HFFc6 (cell line): ENCODE measurements at regions not wholly inside any gene's neighbourhood (a gene's known extent, or its start where the extent isn't known, plus 50 kb on each side); places are given as distances from the start of the nearest gene placed in this dataset.
A peak's percentile ranks its signal among the peaks of the same experiment; 100 is the strongest.

Source experiments
- DNase-seq: peaks from one replicate; pipeline ENCODE4 v3.0.0-alpha.2; 2018
- H3K27ac Mint-ChIP-seq: 2 replicates; pipeline ENCODE4 v1.8.0; 2020; ENCODE audit warnings: mild to moderate bottlenecking, mixed read lengths
- H3K27me3 Mint-ChIP-seq: 2 replicates; pipeline ENCODE4 v1.8.0; 2021; ENCODE audit warnings: mild to moderate bottlenecking, moderate library complexity, mixed read lengths; ENCODE audit not compliant: insufficient read depth
- H3K36me3 Mint-ChIP-seq: 2 replicates; pipeline ENCODE4 v1.8.0; 2021; ENCODE audit warnings: low read depth, mixed read lengths
- H3K4me1 Mint-ChIP-seq: 2 replicates; pipeline ENCODE4 v1.8.0; 2020; ENCODE audit warnings: low read depth, mixed read lengths
- H3K4me3 Mint-ChIP-seq: 2 replicates; pipeline ENCODE4 v1.8.0; 2020; ENCODE audit warnings: mild to moderate bottlenecking, moderate library complexity, mixed read lengths
- H3K9me3 Mint-ChIP-seq: 2 replicates; pipeline ENCODE4 v1.8.0; 2020; ENCODE audit warnings: mild to moderate bottlenecking, mixed read lengths
- TF ChIP-seq, protein P1 (sequence below): fragments of 200-600 bp; sonication (generic); IDR thresholded peaks from 2 replicates; pipeline ENCODE4 v1.5.0; 2021; ENCODE audit warnings: antibody characterized with exemption, mild to moderate bottlenecking

DNA sequence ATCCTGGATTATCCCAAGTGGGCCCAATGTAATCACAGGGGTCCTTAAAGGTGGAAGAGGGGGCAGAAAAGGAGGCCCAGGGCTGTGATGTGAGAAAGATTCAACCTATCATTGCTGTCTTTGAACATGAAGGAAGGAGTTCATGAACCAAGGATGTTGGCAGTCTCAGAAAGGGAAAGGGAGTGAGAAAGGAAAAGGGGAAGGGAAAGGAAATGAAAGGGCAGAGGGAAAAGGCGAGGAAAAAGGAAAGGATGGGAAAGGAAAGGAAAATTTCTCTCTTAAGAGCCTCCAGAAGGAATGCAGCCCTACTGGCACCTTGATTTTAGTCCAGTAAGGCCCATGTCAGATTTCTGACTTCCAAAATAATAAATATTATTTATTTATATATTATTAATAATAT is 687.8 kb downstream of the COL12A1 start:
- Mint-ChIP-seq H3K9me3 (peaks cover 6% of the 10 kb centered on the region; the same call in 1 of the 2 replicates), H3K36me3 (no peaks in the 10 kb centered on the region), H3K4me1 (no peaks in the 10 kb centered on the region), H3K27me3 (peaks cover 3% of the 10 kb centered on the region; the same call in 1 of the 2 replicates), H3K27ac (no peak overlapping the region), H3K4me3 (no peak overlapping the region)
- DNase-seq, result no peak
- TF ChIP-seq, protein P1, sequence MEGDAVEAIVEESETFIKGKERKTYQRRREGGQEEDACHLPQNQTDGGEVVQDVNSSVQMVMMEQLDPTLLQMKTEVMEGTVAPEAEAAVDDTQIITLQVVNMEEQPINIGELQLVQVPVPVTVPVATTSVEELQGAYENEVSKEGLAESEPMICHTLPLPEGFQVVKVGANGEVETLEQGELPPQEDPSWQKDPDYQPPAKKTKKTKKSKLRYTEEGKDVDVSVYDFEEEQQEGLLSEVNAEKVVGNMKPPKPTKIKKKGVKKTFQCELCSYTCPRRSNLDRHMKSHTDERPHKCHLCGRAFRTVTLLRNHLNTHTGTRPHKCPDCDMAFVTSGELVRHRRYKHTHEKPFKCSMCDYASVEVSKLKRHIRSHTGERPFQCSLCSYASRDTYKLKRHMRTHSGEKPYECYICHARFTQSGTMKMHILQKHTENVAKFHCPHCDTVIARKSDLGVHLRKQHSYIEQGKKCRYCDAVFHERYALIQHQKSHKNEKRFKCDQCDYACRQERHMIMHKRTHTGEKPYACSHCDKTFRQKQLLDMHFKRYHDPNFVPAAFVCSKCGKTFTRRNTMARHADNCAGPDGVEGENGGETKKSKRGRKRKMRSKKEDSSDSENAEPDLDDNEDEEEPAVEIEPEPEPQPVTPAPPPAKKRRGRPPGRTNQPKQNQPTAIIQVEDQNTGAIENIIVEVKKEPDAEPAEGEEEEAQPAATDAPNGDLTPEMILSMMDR, result no peak

DNA sequence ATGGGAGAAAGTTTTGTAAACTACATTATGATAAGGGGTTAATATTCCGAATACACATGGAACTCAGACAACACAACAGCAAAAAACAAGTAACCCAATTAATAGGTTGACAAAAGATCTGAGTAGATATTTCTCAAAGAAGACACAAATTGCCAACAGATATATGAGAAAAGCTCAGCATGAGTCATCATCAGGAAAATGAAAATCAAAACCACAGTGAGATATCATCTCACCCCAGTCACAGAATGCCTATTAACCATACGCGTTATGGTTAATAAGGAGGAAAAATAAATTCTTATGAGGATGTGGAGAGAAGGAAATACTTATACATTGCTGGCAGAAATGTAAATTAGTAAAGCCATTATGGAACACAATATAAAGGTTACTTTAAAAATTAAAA is 695.0 kb downstream of the COL12A1 start:
- H3K36me3 Mint-ChIP-seq, result no peaks in the 10 kb centered on the region
- H3K27me3 Mint-ChIP-seq, result peaks cover 9% of the 10 kb centered on the region; the same call in 1 of the 2 replicates
- H3K27ac Mint-ChIP-seq, result no peak overlapping the region
- H3K4me3 Mint-ChIP-seq, result no peak overlapping the region
- TF ChIP-seq, protein P1, result no peak
- DNase-seq, result peak; percentile 6
- peaks cover 7% of the 10 kb centered on the region; the same call in 1 of the 2 replicates for H3K4me1 Mint-ChIP-seq
- H3K9me3 Mint-ChIP-seq, result peaks cover under 1% of the 10 kb centered on the region; the same call in 1 of the 2 replicates

GRCh38 chr6:74507649-74508048 is 698.2 kb downstream of the COL12A1 start:
- Mint-ChIP-seq H3K4me3 (no peak overlapping the region), H3K36me3 (peaks cover 6% of the 10 kb centered on the region), H3K27me3 (peaks cover 7% of the 10 kb centered on the region), H3K9me3 (peaks cover 16% of the 10 kb centered on the region), H3K27ac (no peak overlapping the region), H3K4me1 (peaks cover 7% of the 10 kb centered on the region; the same call in 1 of the 2 replicates)
- no peak for DNase-seq
- TF ChIP-seq, protein P1, result no peak

DNA sequence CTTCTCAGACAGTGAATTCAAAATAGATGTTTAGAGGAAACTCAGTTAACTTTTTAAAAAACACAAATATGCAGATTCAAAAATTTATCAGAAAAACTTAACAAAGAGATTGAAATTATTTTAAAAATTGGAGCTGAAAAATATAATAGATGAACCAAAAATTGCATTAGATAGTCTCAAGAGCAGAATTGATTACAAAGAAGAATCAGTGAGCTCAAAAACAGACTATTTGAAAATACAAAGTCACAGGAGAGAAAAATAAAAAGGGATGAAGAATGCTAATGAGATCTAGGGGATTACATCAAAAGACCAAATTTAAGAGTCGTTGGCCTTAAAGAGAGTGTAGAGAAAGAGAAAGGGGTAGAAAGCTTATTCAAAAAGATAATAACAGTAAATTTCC is 700.5 kb downstream of the COL12A1 start:
- H3K36me3 Mint-ChIP-seq, result peaks cover 6% of the 10 kb centered on the region
- TF ChIP-seq, protein P1, result no peak
- no peak overlapping the region for H3K27ac Mint-ChIP-seq
- H3K27me3 Mint-ChIP-seq, result peaks cover 7% of the 10 kb centered on the region
- H3K9me3 Mint-ChIP-seq, result peaks cover 16% of the 10 kb centered on the region
- no peak overlapping the region for H3K4me3 Mint-ChIP-seq
- no peaks in the 10 kb centered on the region for H3K4me1 Mint-ChIP-seq
- DNase-seq, result no peak

- H3K27me3 Mint-ChIP-seq, result peaks cover 7% of the 10 kb centered on the region
- peaks cover 16% of the 10 kb centered on the region for H3K9me3 Mint-ChIP-seq
- no peaks in the 10 kb centered on the region for H3K4me1 Mint-ChIP-seq
- TF ChIP-seq, protein P1, result no peak
- no peak overlapping the region for H3K4me3 Mint-ChIP-seq
- H3K36me3 Mint-ChIP-seq, result peaks cover 6% of the 10 kb centered on the region
- no peak overlapping the region for H3K27ac Mint-ChIP-seq
- no peak for DNase-seq
Measured at GRCh38 chr6:74504941-74505340, 700.9 kb downstream of the COL12A1 start.

- Mint-ChIP-seq H3K4me3 (no peak overlapping the region), H3K4me1 (no peaks in the 10 kb centered on the region), H3K9me3 (no peaks in the 10 kb centered on the region)
Measured at GRCh38 chr6:74492587-74492986, 713.3 kb downstream of the COL12A1 start.

More at GRCh38 chr6:74492587-74492986, 713.3 kb downstream of the COL12A1 start:
- no peak for DNase-seq
- Mint-ChIP-seq H3K36me3 (no peaks in the 10 kb centered on the region), H3K27me3 (peaks cover 2% of the 10 kb centered on the region), H3K27ac (no peak overlapping the region)
- TF ChIP-seq, protein P1, result no peak
